ENCODE measurements at regions not wholly inside any gene's neighbourhood (a gene's known extent, or its start where the extent isn't known, plus 50 kb on each side); places are given as distances from the start of the nearest gene placed in this dataset.

DNA sequence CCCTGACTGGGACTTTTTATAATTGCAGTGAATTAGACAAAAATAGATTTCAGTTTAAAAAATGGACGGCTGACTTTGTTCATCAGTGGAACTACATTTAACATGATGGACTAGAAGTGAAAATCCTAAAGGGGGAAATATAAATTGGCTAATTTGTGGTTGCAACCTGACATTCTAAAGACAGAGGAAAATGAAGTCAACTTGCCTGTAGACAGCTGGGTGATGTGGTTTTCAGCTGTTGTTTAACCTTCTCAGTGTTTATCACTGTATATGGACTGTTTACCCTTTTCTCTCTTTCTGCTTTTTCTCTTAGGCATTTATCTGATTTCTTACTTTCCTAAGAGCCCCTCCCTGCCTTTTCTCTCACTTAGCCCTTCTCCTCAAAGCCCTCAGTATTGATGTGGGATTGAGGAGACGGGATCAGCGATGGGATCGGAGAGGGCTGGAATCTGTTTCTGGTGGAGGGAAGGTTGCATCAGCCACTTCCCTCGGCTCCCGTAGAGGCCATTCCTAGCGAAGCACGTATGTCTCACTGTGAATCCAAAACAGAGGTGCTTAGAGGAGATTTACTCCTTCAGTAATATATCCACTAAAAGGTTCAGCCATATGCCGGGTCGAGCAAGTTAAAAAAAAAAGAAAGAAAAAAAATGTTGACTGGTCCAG lies 109.0 kb upstream of the KLF6 start:
- TF ChIP-seq, protein P1, sequence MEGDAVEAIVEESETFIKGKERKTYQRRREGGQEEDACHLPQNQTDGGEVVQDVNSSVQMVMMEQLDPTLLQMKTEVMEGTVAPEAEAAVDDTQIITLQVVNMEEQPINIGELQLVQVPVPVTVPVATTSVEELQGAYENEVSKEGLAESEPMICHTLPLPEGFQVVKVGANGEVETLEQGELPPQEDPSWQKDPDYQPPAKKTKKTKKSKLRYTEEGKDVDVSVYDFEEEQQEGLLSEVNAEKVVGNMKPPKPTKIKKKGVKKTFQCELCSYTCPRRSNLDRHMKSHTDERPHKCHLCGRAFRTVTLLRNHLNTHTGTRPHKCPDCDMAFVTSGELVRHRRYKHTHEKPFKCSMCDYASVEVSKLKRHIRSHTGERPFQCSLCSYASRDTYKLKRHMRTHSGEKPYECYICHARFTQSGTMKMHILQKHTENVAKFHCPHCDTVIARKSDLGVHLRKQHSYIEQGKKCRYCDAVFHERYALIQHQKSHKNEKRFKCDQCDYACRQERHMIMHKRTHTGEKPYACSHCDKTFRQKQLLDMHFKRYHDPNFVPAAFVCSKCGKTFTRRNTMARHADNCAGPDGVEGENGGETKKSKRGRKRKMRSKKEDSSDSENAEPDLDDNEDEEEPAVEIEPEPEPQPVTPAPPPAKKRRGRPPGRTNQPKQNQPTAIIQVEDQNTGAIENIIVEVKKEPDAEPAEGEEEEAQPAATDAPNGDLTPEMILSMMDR (IDR thresholded peaks at IDR 0.05; ENCODE audit: insufficient read depth, low read depth, low read length): no peak
- no peak for TF ChIP-seq EZH2 (IDR thresholded peaks at IDR 0.05; ENCODE audit: insufficient read depth, low read length)
- H3K4me3 ChIP-seq (ENCODE audit: insufficient read depth, low read depth, low read length): no peak overlapping the region
- Mint-ChIP-seq H3K4me1 (ENCODE audit: low read depth, unreplicated experiment) (peaks cover 52% of the 10 kb centered on the region), H3K27ac (ENCODE audit: unreplicated experiment) (peak overlapping the region; percentile 86), H3K36me3 (ENCODE audit: low read depth, unreplicated experiment) (no peaks in the 10 kb centered on the region), H3K27me3 (ENCODE audit: low read depth, unreplicated experiment) (no peaks in the 10 kb centered on the region), H3K9me3 (ENCODE audit: unreplicated experiment) (peaks cover 5% of the 10 kb centered on the region), H3K4me3 (ENCODE audit: unreplicated experiment) (no peak overlapping the region)
- peak overlapping the region; percentile 63 for H3K9ac ChIP-seq (ENCODE audit: low read length)
- FAIRE-seq: no peak
- DNase-seq (ENCODE audit: low read depth): no peak
- no peaks in the 10 kb centered on the region for H3K79me2 ChIP-seq (ENCODE audit: insufficient read depth, low read length)
- H2AFZ ChIP-seq (ENCODE audit: low read depth, low read length): no peak overlapping the region
- peaks cover 27% of the 10 kb centered on the region for H3K4me1 ChIP-seq (ENCODE audit: insufficient read depth, low read length)
- H4K20me1 ChIP-seq (ENCODE audit: insufficient read depth, low read length): no peaks in the 10 kb centered on the region
- H3K27ac ChIP-seq (ENCODE audit: low read depth, low read length): peak overlapping the region; percentile 76
- H3K4me2 ChIP-seq (ENCODE audit: low read length): no peak overlapping the region
- no peaks in the 10 kb centered on the region for H3K27me3 ChIP-seq (ENCODE audit: insufficient read depth, low read length)
- H3K36me3 ChIP-seq (ENCODE audit: insufficient read depth, low read length): no peaks in the 10 kb centered on the region
- no peaks in the 10 kb centered on the region for H3K9me3 ChIP-seq (ENCODE audit: insufficient read depth, low read depth, low read length)

DNA sequence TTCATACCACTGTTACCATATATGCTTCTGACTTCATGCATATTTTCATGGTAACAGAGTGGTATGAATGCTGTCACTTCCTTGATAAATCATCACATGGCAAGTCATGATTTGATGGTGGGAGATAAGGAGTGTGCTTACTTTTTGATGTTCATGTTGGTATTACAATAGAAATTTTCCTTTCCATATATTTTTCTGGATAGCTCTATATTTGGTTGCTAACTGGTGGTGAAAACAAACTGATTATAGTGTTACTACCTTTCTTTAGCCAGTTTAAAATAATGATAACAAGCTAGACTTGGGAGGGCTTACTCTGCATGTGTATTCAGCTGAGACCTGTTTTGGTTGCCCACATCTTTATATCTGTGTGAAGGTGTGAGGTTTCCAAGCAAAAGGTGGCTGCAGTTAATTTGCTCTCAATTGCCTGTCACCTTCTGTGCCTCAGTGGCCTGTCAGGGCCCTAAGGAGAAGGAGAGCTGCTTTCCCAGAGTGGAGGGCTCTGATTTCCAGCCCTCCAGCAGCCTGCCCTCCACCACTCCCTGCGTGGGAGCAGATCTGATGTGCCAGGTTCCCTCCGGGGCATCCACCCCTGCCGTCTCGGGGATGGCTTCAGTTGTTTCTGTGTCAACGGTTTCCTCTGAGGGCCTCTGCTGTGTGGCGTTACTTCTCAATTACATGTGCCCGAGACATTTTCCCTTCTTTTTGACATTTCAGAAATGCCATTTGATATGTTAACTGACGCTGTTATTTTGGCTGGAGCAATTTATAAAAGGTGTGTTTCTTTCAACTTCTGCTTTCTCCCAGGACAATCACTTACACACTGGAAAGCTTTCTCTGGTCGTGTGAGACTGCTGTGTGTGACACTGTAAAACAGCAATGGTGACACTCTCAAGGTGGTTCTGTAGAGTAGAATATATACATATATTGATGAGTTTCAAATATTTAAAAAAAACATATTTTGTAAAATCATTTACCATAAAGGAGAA lies 107.7 kb upstream of the KLF6 start:
- Histone ChIP-seq H3K27me3 (ENCODE audit: insufficient read depth, low read length) (no peaks in the 10 kb centered on the region), H2AFZ (ENCODE audit: low read depth, low read length) (no peak overlapping the region), H4K20me1 (ENCODE audit: insufficient read depth, low read length) (no peaks in the 10 kb centered on the region), H3K36me3 (ENCODE audit: insufficient read depth, low read length) (no peaks in the 10 kb centered on the region), H3K4me1 (ENCODE audit: insufficient read depth, low read length) (peaks cover 37% of the 10 kb centered on the region), H3K27ac (ENCODE audit: low read depth, low read length) (peak overlapping the region; percentile 76), H3K4me3 (ENCODE audit: insufficient read depth, low read depth, low read length) (no peak overlapping the region), H3K9ac (ENCODE audit: low read length) (peak overlapping the region; percentile 64), H3K4me2 (ENCODE audit: low read length) (no peak overlapping the region), H3K79me2 (ENCODE audit: insufficient read depth, low read length) (no peaks in the 10 kb centered on the region), H3K9me3 (ENCODE audit: insufficient read depth, low read depth, low read length) (no peaks in the 10 kb centered on the region)
- peak; percentile 66 for DNase-seq (ENCODE audit: low read depth)
- no peak overlapping the region for H3K4me3 Mint-ChIP-seq (ENCODE audit: unreplicated experiment)
- peak overlapping the region; percentile 91 for H3K27ac Mint-ChIP-seq (ENCODE audit: unreplicated experiment)
- TF ChIP-seq, protein P1 (IDR thresholded peaks at IDR 0.05; ENCODE audit: insufficient read depth, low read depth, low read length): no peak
- no peak for TF ChIP-seq EZH2 (IDR thresholded peaks at IDR 0.05; ENCODE audit: insufficient read depth, low read length)
- FAIRE-seq: no peak
- H3K27me3 Mint-ChIP-seq (ENCODE audit: low read depth, unreplicated experiment): no peaks in the 10 kb centered on the region
- peaks cover 5% of the 10 kb centered on the region for H3K9me3 Mint-ChIP-seq (ENCODE audit: unreplicated experiment)
- no peaks in the 10 kb centered on the region for H3K36me3 Mint-ChIP-seq (ENCODE audit: low read depth, unreplicated experiment)
- H3K4me1 Mint-ChIP-seq (ENCODE audit: low read depth, unreplicated experiment): peaks cover 55% of the 10 kb centered on the region
